NOMO-1 (cell line): ENCODE measurements at regions not wholly inside any gene's neighbourhood (a gene's known extent, or its start where the extent isn't known, plus 50 kb on each side); places are given as distances from the start of the nearest gene placed in this dataset.

ENCODE experiments used
- DNase-seq, 2 experiments: peaks; one replicate each; lab custom pipeline; 2025; ENCODE audit not compliant: unreplicated experiment in 2 of 2; lab: John Stamatoyannopoulos, UW

- DNase-seq = no peak
These were observed 53.7 kb upstream of the SMAD1 start for GRCh38 chr4:145427991-145428390.

DNA sequence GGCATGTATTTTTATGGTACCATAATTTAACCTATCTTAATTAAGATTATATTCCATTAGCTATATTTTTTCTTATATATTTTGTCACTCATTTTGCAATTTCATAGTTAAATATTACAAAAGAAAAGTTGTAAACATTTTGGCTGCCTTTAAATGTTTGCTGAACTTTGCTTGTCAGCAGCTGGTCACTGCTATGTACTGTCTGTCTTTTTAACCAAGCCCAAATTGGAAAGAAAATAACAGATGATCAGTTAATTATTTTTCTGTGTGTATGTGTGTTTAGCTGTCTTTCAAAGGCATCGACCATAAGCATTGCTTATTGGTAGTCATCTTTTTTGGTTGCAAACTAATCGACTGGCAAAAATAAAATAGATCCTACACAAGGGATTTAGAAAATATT, 54.4 kb upstream of the SMAD1 start:
- DNase-seq = no peak

- no peak for DNase-seq
These were observed 58.5 kb upstream of the SMAD1 start for GRCh38 chr4:145423017-145423708.

GRCh38 chr4:145420595-145421214, 60.9 kb upstream of the SMAD1 start:
- DNase-seq = no peak

DNA sequence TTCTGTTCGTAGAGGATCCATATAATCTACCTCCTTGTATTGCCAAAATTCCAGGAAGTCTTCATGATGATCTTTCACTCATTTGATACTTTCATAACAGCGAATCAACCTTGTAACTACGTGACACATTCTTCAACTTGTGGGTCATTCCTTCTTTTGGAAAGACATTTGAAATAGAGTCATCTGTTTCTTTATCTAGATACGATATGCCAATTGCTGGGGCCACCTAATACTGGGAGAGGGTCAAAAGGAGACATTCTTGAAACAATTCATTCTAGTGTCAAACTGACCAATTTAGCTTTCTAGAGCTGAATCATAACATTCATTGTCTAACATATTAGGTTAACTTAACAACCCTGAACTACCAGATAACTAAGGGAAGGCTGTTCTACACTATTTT, 62.9 kb upstream of the SMAD1 start:
- no peak for DNase-seq

- DNase-seq = no peak
These were observed 64.1 kb upstream of the SMAD1 start for GRCh38 chr4:145417348-145418130.

DNA sequence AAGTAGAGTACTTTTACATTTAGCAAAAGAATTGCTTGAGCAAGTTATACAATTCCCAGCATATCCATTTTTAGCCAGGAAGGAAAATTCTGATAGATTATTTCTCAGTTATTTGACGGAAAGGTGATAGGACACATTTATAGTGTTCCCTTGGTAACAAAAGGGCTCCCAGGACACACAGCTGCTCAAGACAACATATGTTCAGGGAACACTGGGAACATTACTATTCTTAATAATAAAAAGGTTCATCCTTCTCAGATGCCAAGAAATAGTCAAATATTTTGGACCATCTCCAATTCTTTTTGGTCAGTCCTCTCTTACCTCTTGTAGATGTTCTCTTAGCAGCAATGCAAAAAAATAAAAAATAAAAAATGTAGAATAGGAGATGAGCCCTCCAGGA, 66.8 kb upstream of the SMAD1 start:
- DNase-seq = no peak

DNA sequence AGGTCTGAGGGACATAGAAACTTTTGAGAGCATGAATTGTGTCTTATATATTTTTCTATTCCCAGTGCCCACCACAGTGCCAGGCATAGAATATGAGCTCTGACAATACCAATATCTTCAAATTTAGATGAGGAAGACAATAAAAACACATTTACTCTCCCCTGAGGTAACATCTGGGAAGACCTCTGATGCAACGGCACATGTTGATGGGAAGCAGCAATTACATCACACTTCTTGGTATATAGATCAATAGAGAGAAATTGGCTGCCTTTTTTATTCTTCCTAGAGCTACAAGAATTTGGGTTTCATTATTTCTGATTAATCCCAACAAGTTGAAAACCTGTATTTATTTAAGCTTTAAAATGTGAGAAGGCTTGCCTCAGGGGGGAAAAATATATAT, 67.4 kb upstream of the SMAD1 start:
- no peak for DNase-seq

- no peak for DNase-seq
These were observed 74.7 kb upstream of the SMAD1 start for GRCh38 chr4:145406970-145407369.

DNA sequence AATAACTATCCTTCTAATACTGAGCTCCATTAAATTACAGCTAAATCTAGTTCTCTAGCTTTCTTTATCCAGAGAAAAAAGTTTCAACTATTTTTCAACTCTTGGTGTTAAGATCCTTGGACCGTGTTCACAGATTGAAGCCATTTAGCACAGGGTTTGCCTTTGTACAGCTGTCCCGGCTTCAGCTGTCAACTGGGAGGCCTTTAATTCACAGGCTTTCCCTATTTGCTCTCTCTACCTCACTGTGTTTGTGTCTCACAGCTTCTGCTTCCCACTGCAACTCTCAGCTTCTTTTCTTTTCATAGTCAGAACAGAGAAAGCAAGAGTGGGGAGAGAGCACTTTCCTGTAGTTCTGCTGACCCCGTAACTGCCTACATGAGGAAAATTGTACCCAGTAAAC, 76.9 kb upstream of the SMAD1 start:
- DNase-seq = no peak

- no peak for DNase-seq
These were observed 85.1 kb upstream of the SMAD1 start for GRCh38 chr4:145396581-145396980.

- DNase-seq = no peak
These were observed 91.1 kb upstream of the SMAD1 start for GRCh38 chr4:145390571-145390970.

DNA sequence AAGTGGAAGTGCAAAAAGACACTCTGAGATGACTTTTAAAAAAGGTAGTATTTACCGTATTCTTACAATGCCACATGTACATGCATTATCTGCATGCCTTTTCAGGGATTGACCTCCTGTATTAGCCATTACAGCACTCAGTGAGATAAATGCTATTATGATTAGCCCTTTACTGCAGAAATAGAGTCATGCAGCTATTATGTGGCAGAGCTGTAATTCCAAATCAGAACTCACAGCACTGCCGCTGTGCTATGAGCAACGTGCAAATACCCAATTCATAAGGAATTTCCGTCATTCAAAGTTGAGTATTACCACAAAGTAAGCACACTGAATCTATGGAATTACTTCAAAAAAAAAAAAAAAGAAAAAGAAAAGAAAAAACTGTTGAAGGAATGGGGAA, 92.1 kb upstream of the SMAD1 start:
- no peak for DNase-seq

DNA sequence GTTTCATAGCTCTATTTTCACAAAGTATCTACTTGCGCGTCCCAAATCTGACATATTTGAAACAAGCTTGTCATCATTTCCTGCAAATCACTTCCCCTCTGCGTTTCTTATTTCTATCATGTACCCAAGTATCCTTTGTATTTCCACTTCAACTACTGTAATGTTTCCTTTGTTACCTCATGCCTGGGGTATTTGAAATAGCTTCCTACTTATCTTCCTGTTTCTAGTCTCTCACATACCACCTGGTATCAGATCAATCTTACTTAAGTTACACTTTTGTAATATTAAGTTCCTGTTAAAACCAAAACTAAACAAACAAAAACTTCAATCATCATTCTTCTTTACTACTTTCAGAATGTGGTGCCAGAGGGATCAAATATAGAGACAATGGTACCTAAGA, 93.6 kb upstream of the SMAD1 start:
- no peak for DNase-seq

GRCh38 chr4:145387079-145387478, 94.6 kb upstream of the SMAD1 start:
- DNase-seq = no peak

DNA sequence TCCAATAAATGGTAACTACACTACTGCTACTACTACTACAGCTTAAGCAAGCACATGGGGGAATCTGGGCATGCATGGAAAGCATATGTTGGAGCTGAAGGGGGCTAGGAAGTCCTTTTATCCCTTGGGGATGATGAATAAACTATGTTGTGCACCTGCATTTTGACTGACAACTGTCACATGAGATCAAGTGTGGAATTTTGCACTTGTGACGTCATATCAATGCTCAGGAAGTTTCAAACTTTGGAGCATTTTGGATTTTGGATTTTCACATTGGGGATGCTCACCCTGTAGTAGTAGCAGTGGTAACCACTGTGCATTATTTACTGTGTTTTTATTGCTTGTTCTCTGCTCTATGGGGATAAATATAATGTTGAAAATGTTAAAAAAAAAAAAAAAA, 100.5 kb upstream of the SMAD1 start:
- DNase-seq = no peak

DNA sequence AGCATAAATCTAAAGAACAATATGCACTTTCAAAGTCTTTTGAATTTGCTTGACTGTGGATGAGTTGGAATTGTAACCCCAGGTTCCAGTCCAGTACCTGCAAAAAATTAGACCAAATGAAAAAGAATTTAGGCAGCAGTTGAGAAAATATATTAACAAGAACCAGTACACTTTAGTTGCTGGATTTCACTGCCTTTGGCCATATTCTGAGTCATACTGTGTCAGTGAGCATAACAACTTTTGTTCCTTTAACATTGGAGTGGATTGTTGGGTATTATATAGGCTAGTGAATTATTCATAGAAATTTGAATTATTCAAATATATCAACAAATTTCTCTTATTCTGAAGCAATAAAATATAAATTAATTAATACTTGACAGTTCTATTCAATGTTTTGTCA, 101.5 kb upstream of the SMAD1 start:
- DNase-seq = no peak

GRCh38 chr4:145375416-145375815, 106.2 kb upstream of the SMAD1 start:
- DNase-seq = no peak

GRCh38 chr4:145352438-145353145, 129.1 kb upstream of the SMAD1 start:
- no peak for DNase-seq

DNA sequence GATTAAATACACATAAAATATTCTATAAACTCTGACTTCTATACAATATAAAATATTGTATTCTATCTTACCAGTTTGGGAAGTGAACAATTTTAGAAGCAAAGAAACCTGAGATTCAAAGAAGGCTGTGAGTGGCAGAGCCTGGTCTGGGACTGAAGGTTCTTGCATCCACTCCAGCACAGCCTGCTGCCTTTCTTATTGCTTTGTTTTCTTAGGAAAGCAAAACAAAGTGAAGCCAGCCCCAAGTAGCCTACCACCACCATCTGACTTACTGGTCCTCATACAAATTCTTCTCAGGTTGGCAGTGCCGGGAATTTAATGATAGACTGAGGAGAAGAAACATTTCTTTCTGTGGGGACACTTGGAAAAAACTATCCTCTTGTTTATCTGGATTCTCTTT, 129.7 kb upstream of the SMAD1 start:
- no peak for DNase-seq

DNA sequence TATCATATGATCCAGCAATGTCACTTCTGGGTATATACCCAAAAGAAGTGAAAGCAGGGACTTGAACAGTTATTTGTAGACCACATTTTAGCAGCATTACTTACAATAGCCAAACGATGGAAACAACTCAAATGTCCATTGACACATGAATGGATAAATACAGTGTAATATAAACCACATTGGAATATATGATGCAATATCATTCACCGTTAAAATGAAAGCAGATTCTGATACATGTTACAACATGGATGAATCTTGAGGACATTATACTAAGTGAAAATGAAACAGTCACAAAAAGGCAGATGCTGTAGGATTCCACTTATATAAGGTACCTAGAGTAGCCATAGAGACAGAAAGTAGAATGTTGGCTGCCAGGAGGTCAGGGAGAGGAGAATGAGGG, 130.5 kb upstream of the SMAD1 start:
- no peak for DNase-seq
